GM12878 (cell line): ENCODE measurements at regions not wholly inside any gene's neighbourhood (a gene's known extent, or its start where the extent isn't known, plus 50 kb on each side); places are given as distances from the start of the nearest gene placed in this dataset.

Source experiments
- ATAC-seq: fragments of 200-7000 bp; cut with Tn5 transposase; 3 replicates; pipeline ENCODE4 v1.9.1; 2020; ENCODE audit warnings: mild to moderate bottlenecking, moderate library complexity
- BruUV-seq: library from RNA; stranded (reverse); fragments of 400-500 nt; replicated peaks from 2 replicates; lab custom pipeline; 2021; lab: Mats Ljungman, UMichigan
- CTCF ChIA-PET: fragments of 300-600 bp; sonication (Branson Sonifier 250); formaldehyde crosslinking; extraction: SDS; loops from one replicate; lab custom pipeline; 2021; ENCODE audit warnings: inconsistent platforms; lab: Yijun Ruan, JAX
- POLR2A ChIA-PET: fragments of 350-600 bp; formaldehyde crosslinking; extraction: SDS; loops from one replicate; lab custom pipeline; 2021; ENCODE audit warnings: inconsistent platforms; lab: Charles Lee
- RAD21 ChIA-PET: fragments of 300-600 bp; sonication (Branson Sonifier 250); formaldehyde crosslinking; loops from one replicate; lab custom pipeline; 2023; ENCODE audit warnings: antibody characterized with exemption; ENCODE audit not compliant: unreplicated experiment; lab: Charles Lee
- SMC1A ChIA-PET: fragments of 300-600 bp; sonication (Branson Sonifier 250); formaldehyde crosslinking; loops from one replicate; lab custom pipeline; 2023; ENCODE audit not compliant: unreplicated experiment, uncharacterized antibody; lab: Charles Lee
- DNase-seq: peaks from one replicate; pipeline ENCODE4 v3.0.0-alpha.2; 2011; ENCODE audit warnings: low read depth, low spot score
- FAIRE-seq: peaks from 3 replicates; lab custom pipeline; 2011; peaks lifted over from hg19 to GRCh38; lab: Jason Lieb, UNC
- H2AFZ ChIP-seq: 2 replicates; pipeline ENCODE4 v1.6.0; 2011; ENCODE audit warnings: low read depth, low read length, control low read depth; ENCODE audit not compliant: control insufficient read depth
- H3K27ac ChIP-seq: 2 replicates; pipeline ENCODE4 v1.5.1; 2011; ENCODE audit warnings: control low read depth; ENCODE audit not compliant: control insufficient read depth, insufficient read depth
- H3K27me3 ChIP-seq, 2 experiments: replicated peaks in 1 of 2; 2 replicates each; pipeline versions ENCODE4 v1.6.0 to v1.6.1; 2011; ENCODE audit warnings: low read length in 1 of 2; ENCODE audit not compliant: control insufficient read depth in 2 of 2, insufficient read depth in 2 of 2
- H3K36me3 ChIP-seq, 2 experiments: 2 replicates each; pipeline ENCODE4 v1.5.1; 2011; ENCODE audit warnings: low read length in 1 of 2; ENCODE audit not compliant: control insufficient read depth in 2 of 2, insufficient read depth in 2 of 2
- H3K4me1 ChIP-seq: 2 replicates; pipeline ENCODE4 v1.6.1; 2011; ENCODE audit warnings: mild to moderate bottlenecking, low read length, moderate library complexity, mixed read lengths; ENCODE audit not compliant: control insufficient read depth, insufficient read depth
- H3K4me2 ChIP-seq: 2 replicates; pipeline ENCODE4 v1.6.0; 2011; ENCODE audit warnings: control low read depth; ENCODE audit not compliant: control insufficient read depth, insufficient read depth
- H3K4me3 ChIP-seq: fragments of 200-600 bp; sonication (generic); 2 replicates; pipeline ENCODE4 v1.5.1; 2016
- H3K79me2 ChIP-seq: 2 replicates; pipeline ENCODE4 v1.6.0; 2011; ENCODE audit warnings: low read length; ENCODE audit not compliant: control insufficient read depth, insufficient read depth
- H3K9ac ChIP-seq: 2 replicates; pipeline ENCODE4 v1.8.0; 2011; ENCODE audit warnings: low read length, control low read depth, mixed read lengths; ENCODE audit not compliant: control insufficient read depth, insufficient read depth
- H3K9me3 ChIP-seq: replicated peaks from 3 replicates; pipeline ENCODE4 v1.5.1; 2011; ENCODE audit warnings: mild to moderate bottlenecking, low read length; ENCODE audit not compliant: control insufficient read depth, insufficient read depth
- H4K20me1 ChIP-seq: 2 replicates; pipeline ENCODE4 v1.6.0; 2011; ENCODE audit not compliant: control insufficient read depth, insufficient read depth
- ATF2 ChIP-seq: IDR thresholded peaks from 2 replicates; pipeline ENCODE4 v1.6.1; 2012; ENCODE audit warnings: low read length, inconsistent platforms
- BACH1 ChIP-seq: fragments of 450-650 bp; IDR thresholded peaks from 2 replicates; pipeline ENCODE4 v1.6.1; 2017; ENCODE audit warnings: mild to moderate bottlenecking, borderline replicate concordance
- BCL11A ChIP-seq: IDR thresholded peaks from 2 replicates; pipeline ENCODE4 v1.6.1; 2011; ENCODE audit warnings: low read depth, low read length
- FOXM1 ChIP-seq: IDR thresholded peaks from 2 replicates; pipeline ENCODE4 v1.6.1; 2012; ENCODE audit warnings: low read depth, mild to moderate bottlenecking, inconsistent platforms, low read length, moderate library complexity
- HDGF ChIP-seq: fragments of 450-650 bp; IDR thresholded peaks from 2 replicates; pipeline ENCODE4 v1.6.1; 2016; ENCODE audit warnings: antibody characterized with exemption
- IKZF2 ChIP-seq, 2 experiments: fragments of 450-650 bp; IDR thresholded peaks; 2 replicates each; pipeline ENCODE4 v1.6.1; 2017; ENCODE audit warnings: mild to moderate bottlenecking in 2 of 2, moderate library complexity in 2 of 2
- NKRF ChIP-seq: fragments of 450-650 bp; conservative IDR thresholded peaks from 2 replicates; pipeline ENCODE4 v1.6.1; 2017; ENCODE audit warnings: mild to moderate bottlenecking, moderate library complexity
- RELB ChIP-seq: fragments of 450-650 bp; IDR thresholded peaks from 2 replicates; pipeline ENCODE4 v1.6.1; 2017; ENCODE audit warnings: low read depth, mild to moderate bottlenecking, moderate library complexity
- SIN3A ChIP-seq: IDR thresholded peaks from 2 replicates; pipeline ENCODE4 v1.6.1; 2012; ENCODE audit warnings: low read depth, low read length, improper control_type of control experiment
- SMC3 ChIP-seq: IDR thresholded peaks from 2 replicates; pipeline ENCODE4 v1.6.1; 2011; ENCODE audit warnings: low read length, improper control_type of control experiment, borderline replicate concordance
- STAT1 ChIP-seq: fragments of 450-650 bp; conservative IDR thresholded peaks from 2 replicates; pipeline ENCODE4 v1.6.1; 2014; ENCODE audit warnings: antibody characterized with exemption, mild to moderate bottlenecking
- WRNIP1 ChIP-seq: IDR thresholded peaks from 2 replicates; pipeline ENCODE4 v1.6.1; 2011; ENCODE audit warnings: low read depth, low read length, improper control_type of control experiment, borderline replicate concordance
- YY1 ChIP-seq: IDR thresholded peaks from 2 replicates; pipeline ENCODE4 v1.6.1; 2011; ENCODE audit warnings: low read depth, mild to moderate bottlenecking, low read length
- ZBED1 ChIP-seq: IDR thresholded peaks from 2 replicates; pipeline ENCODE4 v1.6.1; 2016; ENCODE audit warnings: borderline replicate concordance
- ZNF207 ChIP-seq: fragments of 450-650 bp; IDR thresholded peaks from 2 replicates; pipeline ENCODE4 v1.6.1; 2014; ENCODE audit warnings: antibody characterized with exemption, mild to moderate bottlenecking, borderline replicate concordance
- WGBS: methylation state at CpG from one replicate; pipeline ENCODE4 v1.1.6; 2016; ENCODE audit warnings: low lambda C conversion rate; ENCODE audit not compliant: insufficient replicate concordance, insufficient coverage; ENCODE audit errors: missing lambda C conversion rate; 5-methylcytosine and 5-hydroxymethylcytosine counted together
- in situ Hi-C: fragments of 300-500 bp; cut with MboI; formaldehyde crosslinking; loops from 9 replicates; pipeline ENCODE4 v1.14.3; 2018; ENCODE audit warnings: mixed read lengths
- intact Hi-C: fragments of 100-400 bp; cut with micrococcal nuclease; formaldehyde crosslinking; loops from one replicate; pipeline ENCODE4 v1.14.2; 2022; ENCODE audit not compliant: unreplicated experiment

- TF ChIP-seq RELB: no peak
- no peak for TF ChIP-seq FOXM1
- TF ChIP-seq YY1: no peak
- no peak for TF ChIP-seq SIN3A
- no peak for TF ChIP-seq STAT1
- no peak for TF ChIP-seq ATF2
- TF ChIP-seq NKRF: no peak
Measured at GRCh38 chr5:38612851-38613250, 56.4 kb upstream of the LIFR start (continued).

GRCh38 chr5:38613490-38613889 is 57.0 kb upstream of the LIFR start:
- 24% methylated on average over 3 of the region's 3 CpGs for WGBS
- Histone ChIP-seq H3K4me3 (no peak overlapping the region), H4K20me1 (no peaks in the 10 kb centered on the region), H3K36me3 (no peaks in the 10 kb centered on the region), H2AFZ (no peak overlapping the region), H3K9me3 (no peaks in the 10 kb centered on the region)
- ChIA-PET SMC1A (no interaction called here), POLR2A (no interaction called here), RAD21 (no interaction called here)
- no peak for FAIRE-seq
- no peak for TF ChIP-seq ZBED1
- no peak for TF ChIP-seq SMC3
- no peak for TF ChIP-seq ZNF207
- no peak for TF ChIP-seq IKZF2 (IDR thresholded peaks at IDR 0.05)
- TF ChIP-seq HDGF: no peak
- no peak for TF ChIP-seq BCL11A
- no peak for TF ChIP-seq BACH1
- TF ChIP-seq WRNIP1: no peak
- TF ChIP-seq, all 136 proteins: peak for 0
- no TSS peak for BruUV-seq
- intact Hi-C loops (no loop called here), in situ Hi-C loops (no loop called here)
- Histone ChIP-seq H3K27me3 (no peaks in the 10 kb centered on the region), H3K79me2 (no peaks in the 10 kb centered on the region), H3K4me1 (no peaks in the 10 kb centered on the region), H3K9ac (no peak overlapping the region), H3K4me2 (no peak overlapping the region), H3K27ac (no peak overlapping the region)
- CTCF ChIA-PET: no interaction called here
- DNase-seq: no peak
- no peak for ATAC-seq
